ENCODE measurements at regions not wholly inside any gene's neighbourhood (a gene's known extent, or its start where the extent isn't known, plus 50 kb on each side); places are given as distances from the start of the nearest gene placed in this dataset.

DNA sequence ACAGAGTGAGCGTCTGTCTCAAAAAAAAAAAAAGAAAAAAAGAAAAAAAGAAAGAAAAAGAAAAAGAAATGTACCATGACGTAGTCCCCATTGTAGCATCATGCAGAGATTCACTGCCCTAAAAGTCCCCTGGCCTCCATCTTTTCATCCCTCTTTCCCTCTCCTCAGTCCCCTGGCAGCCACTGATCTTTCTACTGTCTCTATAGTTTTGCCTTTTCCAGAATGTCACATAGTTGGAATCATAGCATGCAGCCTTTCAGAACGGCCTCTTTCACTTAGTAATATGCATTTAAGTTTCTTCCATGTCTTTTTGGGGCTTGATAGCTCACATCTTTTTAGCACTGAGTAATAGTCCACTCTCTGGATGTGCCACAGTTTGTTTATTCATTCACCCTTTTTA is 60.5 kb upstream of the NCOR2 start:
- no peak for DNase-seq (ENCODE audit: low read depth, low spot score)
- H3K4me1 ChIP-seq (ENCODE audit: control insufficient read depth, extremely low read depth, insufficient read depth, low read length), result peaks cover 25% of the 10 kb centered on the region
- H3K4me2 ChIP-seq (ENCODE audit: control insufficient read depth, extremely low read depth, insufficient read depth, low read depth, low read length), result no peak overlapping the region

DNA sequence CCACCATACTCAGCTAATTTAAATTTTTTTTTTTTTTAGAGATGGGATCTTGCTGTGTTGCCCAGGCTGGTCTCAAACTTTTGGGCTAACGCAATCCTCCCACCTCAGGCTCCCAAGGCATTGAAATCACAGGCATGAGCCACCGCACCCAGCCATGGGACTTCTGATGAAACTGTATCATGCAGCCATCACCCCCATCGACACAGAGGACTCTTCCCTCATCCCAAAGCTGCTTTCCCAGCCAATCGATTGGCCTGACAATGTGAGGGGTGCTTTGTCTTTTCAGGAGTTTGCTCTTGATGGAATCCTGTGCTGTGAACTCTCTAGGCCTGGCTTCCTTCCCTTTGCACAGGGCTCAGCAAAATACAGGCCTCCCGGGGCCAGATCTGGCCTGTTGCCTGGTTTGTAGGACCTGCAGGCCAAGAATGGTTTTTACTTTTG is 59.6 kb upstream of the NCOR2 start:
- FAIRE-seq, result no peak
- no peaks in the 10 kb centered on the region for H3K36me3 ChIP-seq (ENCODE audit: control insufficient read depth in 2 of 2, extremely low read depth in 1 of 2, insufficient read depth in 2 of 2, low read length in 2 of 2)
- H3K27me3 ChIP-seq (ENCODE audit: control insufficient read depth, extremely low read depth, insufficient read depth, low read length), result no peaks in the 10 kb centered on the region
- H3K9me3 ChIP-seq (ENCODE audit: control insufficient read depth, low read depth, low read length), result no peaks in the 10 kb centered on the region
- no peaks in the 10 kb centered on the region for H4K20me1 ChIP-seq (ENCODE audit: control insufficient read depth, extremely low read depth, insufficient read depth, low read length)
- H3K9me1 ChIP-seq (ENCODE audit: control insufficient read depth, extremely low read depth, insufficient read depth, low read length), result no peaks in the 10 kb centered on the region
- no peak overlapping the region for H3K4me2 ChIP-seq (ENCODE audit: control insufficient read depth, extremely low read depth, insufficient read depth, low read depth, low read length)
- no peak overlapping the region for H2AFZ ChIP-seq (ENCODE audit: control insufficient read depth, low read length)
- H3K79me2 ChIP-seq (ENCODE audit: control insufficient read depth, insufficient read depth, low read length), result no peaks in the 10 kb centered on the region
- H3K4me1 ChIP-seq (ENCODE audit: control insufficient read depth, extremely low read depth, insufficient read depth, low read length), result peaks cover 23% of the 10 kb centered on the region
- TF ChIP-seq EZH2 (IDR thresholded peaks at IDR 0.05; ENCODE audit: low read length), result no peak
- TF ChIP-seq, protein P1, sequence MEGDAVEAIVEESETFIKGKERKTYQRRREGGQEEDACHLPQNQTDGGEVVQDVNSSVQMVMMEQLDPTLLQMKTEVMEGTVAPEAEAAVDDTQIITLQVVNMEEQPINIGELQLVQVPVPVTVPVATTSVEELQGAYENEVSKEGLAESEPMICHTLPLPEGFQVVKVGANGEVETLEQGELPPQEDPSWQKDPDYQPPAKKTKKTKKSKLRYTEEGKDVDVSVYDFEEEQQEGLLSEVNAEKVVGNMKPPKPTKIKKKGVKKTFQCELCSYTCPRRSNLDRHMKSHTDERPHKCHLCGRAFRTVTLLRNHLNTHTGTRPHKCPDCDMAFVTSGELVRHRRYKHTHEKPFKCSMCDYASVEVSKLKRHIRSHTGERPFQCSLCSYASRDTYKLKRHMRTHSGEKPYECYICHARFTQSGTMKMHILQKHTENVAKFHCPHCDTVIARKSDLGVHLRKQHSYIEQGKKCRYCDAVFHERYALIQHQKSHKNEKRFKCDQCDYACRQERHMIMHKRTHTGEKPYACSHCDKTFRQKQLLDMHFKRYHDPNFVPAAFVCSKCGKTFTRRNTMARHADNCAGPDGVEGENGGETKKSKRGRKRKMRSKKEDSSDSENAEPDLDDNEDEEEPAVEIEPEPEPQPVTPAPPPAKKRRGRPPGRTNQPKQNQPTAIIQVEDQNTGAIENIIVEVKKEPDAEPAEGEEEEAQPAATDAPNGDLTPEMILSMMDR (optimal IDR thresholded peaks at IDR 0.05 in 1 of 3, IDR thresholded peaks at IDR 0.05 in 1 of 3, conservative IDR thresholded peaks at IDR 0.05 in 1 of 3; ENCODE audit: extremely low read depth in 1 of 3, insufficient read depth in 2 of 3, low read length in 3 of 3), result no peak
- dilution Hi-C loops (cut with MboI; ENCODE audit: extremely low pct_ligation_motif_present, low sequenced_read_pairs), result no loop called here
- H3K27ac ChIP-seq (ENCODE audit: control insufficient read depth, insufficient read depth, low read length), result no peak overlapping the region
- no peak for DNase-seq (ENCODE audit: low read depth, low spot score)
- no peak overlapping the region for H3K4me3 ChIP-seq (ENCODE audit: control insufficient read depth in 2 of 3, extremely low read depth in 1 of 3, insufficient read depth in 2 of 3, low read depth in 1 of 3, low read length in 3 of 3)
- no peak overlapping the region for H3K9ac ChIP-seq (ENCODE audit: control insufficient read depth, extremely low read depth, insufficient read depth, low read length)

More for the DNA sequence above, 60.5 kb upstream of the NCOR2 start:
- dilution Hi-C loops (cut with MboI; ENCODE audit: extremely low pct_ligation_motif_present, low sequenced_read_pairs), result no loop called here
- no peaks in the 10 kb centered on the region for H3K27me3 ChIP-seq (ENCODE audit: control insufficient read depth, extremely low read depth, insufficient read depth, low read length)
- no peaks in the 10 kb centered on the region for H3K9me3 ChIP-seq (ENCODE audit: control insufficient read depth, low read depth, low read length)
- no peaks in the 10 kb centered on the region for H4K20me1 ChIP-seq (ENCODE audit: control insufficient read depth, extremely low read depth, insufficient read depth, low read length)
- TF ChIP-seq, protein P1 (optimal IDR thresholded peaks at IDR 0.05 in 1 of 3, IDR thresholded peaks at IDR 0.05 in 1 of 3, conservative IDR thresholded peaks at IDR 0.05 in 1 of 3; ENCODE audit: extremely low read depth in 1 of 3, insufficient read depth in 2 of 3, low read length in 3 of 3), result no peak
- TF ChIP-seq EZH2 (IDR thresholded peaks at IDR 0.05; ENCODE audit: low read length), result no peak
- H3K9ac ChIP-seq (ENCODE audit: control insufficient read depth, extremely low read depth, insufficient read depth, low read length), result no peak overlapping the region
- H3K27ac ChIP-seq (ENCODE audit: control insufficient read depth, insufficient read depth, low read length), result no peak overlapping the region
- no peak for FAIRE-seq
- H2AFZ ChIP-seq (ENCODE audit: control insufficient read depth, low read length), result no peak overlapping the region
- H3K9me1 ChIP-seq (ENCODE audit: control insufficient read depth, extremely low read depth, insufficient read depth, low read length), result no peaks in the 10 kb centered on the region
- no peak overlapping the region for H3K4me3 ChIP-seq (ENCODE audit: control insufficient read depth in 2 of 3, extremely low read depth in 1 of 3, insufficient read depth in 2 of 3, low read depth in 1 of 3, low read length in 3 of 3)
- no peaks in the 10 kb centered on the region for H3K79me2 ChIP-seq (ENCODE audit: control insufficient read depth, insufficient read depth, low read length)
- no peaks in the 10 kb centered on the region for H3K36me3 ChIP-seq (ENCODE audit: control insufficient read depth in 2 of 2, extremely low read depth in 1 of 2, insufficient read depth in 2 of 2, low read length in 2 of 2)
